ENCODE measurements at regions not wholly inside any gene's neighbourhood (a gene's known extent, or its start where the extent isn't known, plus 50 kb on each side); places are given as distances from the start of the nearest gene placed in this dataset.

DNA sequence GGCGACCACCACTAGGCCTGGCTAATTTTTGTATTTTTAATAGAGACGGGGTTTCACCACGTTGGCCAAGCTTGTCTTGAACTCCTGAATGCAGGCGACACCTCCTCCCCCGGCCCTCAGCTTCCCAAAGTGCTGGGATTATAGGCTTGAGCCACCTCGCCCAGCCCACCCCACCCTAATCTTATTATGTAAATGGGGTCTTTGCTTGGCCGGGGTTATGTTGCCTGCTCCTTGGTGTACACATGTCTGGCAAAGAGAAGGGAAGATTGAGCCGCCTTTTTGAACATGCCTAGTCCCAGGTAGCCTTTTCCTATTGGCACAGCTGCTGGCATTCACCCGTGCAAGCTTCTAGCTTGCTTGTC, 106.8 kb downstream of the KCTD15 start:
- TF ChIP-seq, protein P1, sequence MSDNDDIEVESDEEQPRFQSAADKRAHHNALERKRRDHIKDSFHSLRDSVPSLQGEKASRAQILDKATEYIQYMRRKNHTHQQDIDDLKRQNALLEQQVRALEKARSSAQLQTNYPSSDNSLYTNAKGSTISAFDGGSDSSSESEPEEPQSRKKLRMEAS (IDR thresholded peaks at IDR 0.05): no peak
- TF ChIP-seq, protein P2, sequence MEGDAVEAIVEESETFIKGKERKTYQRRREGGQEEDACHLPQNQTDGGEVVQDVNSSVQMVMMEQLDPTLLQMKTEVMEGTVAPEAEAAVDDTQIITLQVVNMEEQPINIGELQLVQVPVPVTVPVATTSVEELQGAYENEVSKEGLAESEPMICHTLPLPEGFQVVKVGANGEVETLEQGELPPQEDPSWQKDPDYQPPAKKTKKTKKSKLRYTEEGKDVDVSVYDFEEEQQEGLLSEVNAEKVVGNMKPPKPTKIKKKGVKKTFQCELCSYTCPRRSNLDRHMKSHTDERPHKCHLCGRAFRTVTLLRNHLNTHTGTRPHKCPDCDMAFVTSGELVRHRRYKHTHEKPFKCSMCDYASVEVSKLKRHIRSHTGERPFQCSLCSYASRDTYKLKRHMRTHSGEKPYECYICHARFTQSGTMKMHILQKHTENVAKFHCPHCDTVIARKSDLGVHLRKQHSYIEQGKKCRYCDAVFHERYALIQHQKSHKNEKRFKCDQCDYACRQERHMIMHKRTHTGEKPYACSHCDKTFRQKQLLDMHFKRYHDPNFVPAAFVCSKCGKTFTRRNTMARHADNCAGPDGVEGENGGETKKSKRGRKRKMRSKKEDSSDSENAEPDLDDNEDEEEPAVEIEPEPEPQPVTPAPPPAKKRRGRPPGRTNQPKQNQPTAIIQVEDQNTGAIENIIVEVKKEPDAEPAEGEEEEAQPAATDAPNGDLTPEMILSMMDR (IDR thresholded peaks at IDR 0.05; ENCODE audit: low read depth, low read length, missing input control): no peak
- TF ChIP-seq, protein P3, sequence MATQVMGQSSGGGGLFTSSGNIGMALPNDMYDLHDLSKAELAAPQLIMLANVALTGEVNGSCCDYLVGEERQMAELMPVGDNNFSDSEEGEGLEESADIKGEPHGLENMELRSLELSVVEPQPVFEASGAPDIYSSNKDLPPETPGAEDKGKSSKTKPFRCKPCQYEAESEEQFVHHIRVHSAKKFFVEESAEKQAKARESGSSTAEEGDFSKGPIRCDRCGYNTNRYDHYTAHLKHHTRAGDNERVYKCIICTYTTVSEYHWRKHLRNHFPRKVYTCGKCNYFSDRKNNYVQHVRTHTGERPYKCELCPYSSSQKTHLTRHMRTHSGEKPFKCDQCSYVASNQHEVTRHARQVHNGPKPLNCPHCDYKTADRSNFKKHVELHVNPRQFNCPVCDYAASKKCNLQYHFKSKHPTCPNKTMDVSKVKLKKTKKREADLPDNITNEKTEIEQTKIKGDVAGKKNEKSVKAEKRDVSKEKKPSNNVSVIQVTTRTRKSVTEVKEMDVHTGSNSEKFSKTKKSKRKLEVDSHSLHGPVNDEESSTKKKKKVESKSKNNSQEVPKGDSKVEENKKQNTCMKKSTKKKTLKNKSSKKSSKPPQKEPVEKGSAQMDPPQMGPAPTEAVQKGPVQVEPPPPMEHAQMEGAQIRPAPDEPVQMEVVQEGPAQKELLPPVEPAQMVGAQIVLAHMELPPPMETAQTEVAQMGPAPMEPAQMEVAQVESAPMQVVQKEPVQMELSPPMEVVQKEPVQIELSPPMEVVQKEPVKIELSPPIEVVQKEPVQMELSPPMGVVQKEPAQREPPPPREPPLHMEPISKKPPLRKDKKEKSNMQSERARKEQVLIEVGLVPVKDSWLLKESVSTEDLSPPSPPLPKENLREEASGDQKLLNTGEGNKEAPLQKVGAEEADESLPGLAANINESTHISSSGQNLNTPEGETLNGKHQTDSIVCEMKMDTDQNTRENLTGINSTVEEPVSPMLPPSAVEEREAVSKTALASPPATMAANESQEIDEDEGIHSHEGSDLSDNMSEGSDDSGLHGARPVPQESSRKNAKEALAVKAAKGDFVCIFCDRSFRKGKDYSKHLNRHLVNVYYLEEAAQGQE (IDR thresholded peaks at IDR 0.05): no peak
- no peak for TF ChIP-seq RAD21 (IDR thresholded peaks at IDR 0.05)
- TF ChIP-seq EGR1 (IDR thresholded peaks at IDR 0.05; ENCODE audit: low read depth in 2 of 2): no peak
- TF ChIP-seq, protein P4, sequence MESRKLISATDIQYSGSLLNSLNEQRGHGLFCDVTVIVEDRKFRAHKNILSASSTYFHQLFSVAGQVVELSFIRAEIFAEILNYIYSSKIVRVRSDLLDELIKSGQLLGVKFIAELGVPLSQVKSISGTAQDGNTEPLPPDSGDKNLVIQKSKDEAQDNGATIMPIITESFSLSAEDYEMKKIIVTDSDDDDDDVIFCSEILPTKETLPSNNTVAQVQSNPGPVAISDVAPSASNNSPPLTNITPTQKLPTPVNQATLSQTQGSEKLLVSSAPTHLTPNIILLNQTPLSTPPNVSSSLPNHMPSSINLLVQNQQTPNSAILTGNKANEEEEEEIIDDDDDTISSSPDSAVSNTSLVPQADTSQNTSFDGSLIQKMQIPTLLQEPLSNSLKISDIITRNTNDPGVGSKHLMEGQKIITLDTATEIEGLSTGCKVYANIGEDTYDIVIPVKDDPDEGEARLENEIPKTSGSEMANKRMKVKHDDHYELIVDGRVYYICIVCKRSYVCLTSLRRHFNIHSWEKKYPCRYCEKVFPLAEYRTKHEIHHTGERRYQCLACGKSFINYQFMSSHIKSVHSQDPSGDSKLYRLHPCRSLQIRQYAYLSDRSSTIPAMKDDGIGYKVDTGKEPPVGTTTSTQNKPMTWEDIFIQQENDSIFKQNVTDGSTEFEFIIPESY (IDR thresholded peaks at IDR 0.05): no peak
- no peak for TF ChIP-seq YY1 (IDR thresholded peaks at IDR 0.05)
- TF ChIP-seq, protein P5, sequence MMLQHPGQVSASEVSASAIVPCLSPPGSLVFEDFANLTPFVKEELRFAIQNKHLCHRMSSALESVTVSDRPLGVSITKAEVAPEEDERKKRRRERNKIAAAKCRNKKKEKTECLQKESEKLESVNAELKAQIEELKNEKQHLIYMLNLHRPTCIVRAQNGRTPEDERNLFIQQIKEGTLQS (IDR thresholded peaks at IDR 0.05): no peak
- TF ChIP-seq TAF1 (conservative IDR thresholded peaks at IDR 0.05): no peak
- TF ChIP-seq HNF4G (IDR thresholded peaks at IDR 0.05): no peak

All from liver (tissue), 3 donors.